HG02973 (cell line): ENCODE measurements at regions not wholly inside any gene's neighbourhood (a gene's known extent, or its start where the extent isn't known, plus 50 kb on each side); places are given as distances from the start of the nearest gene placed in this dataset.
"Not testable (repeated sequence)": the region's sequence is repeated elsewhere in the genome, so short reads cannot be mapped to it uniquely, and the experiment has no call there.

Experiments used
- ATAC-seq: cut with Tn5 transposase; IDR thresholded peaks from one replicate; pipeline ENCODE4 v1.9.1; 2021; ENCODE audit warnings: moderate library complexity; ENCODE audit not compliant: unreplicated experiment

GRCh38 chr7:138252666-138253065, 176.4 kb downstream of the AKR1D1 start:
- not testable (repeated sequence) for ATAC-seq

- no peak for ATAC-seq
Observed at GRCh38 chr7:138254444-138254843, 178.2 kb downstream of the AKR1D1 start.

GRCh38 chr7:138257459-138258196, 181.4 kb downstream of the AKR1D1 start:
- no peak for ATAC-seq

GRCh38 chr7:138258197-138258559, 181.9 kb downstream of the AKR1D1 start:
- ATAC-seq: no peak

GRCh38 chr7:138259675-138260074, 183.4 kb downstream of the AKR1D1 start:
- ATAC-seq: no peak

- ATAC-seq: no peak
Observed at GRCh38 chr7:138267934-138268333, 191.7 kb downstream of the AKR1D1 start.

- ATAC-seq: no peak
Observed at GRCh38 chr7:138276891-138277290, 183.2 kb upstream of the TRIM24 start.

- no peak for ATAC-seq
Observed at GRCh38 chr7:138278601-138279000, 181.5 kb upstream of the TRIM24 start.

GRCh38 chr7:138282997-138283396, 177.1 kb upstream of the TRIM24 start:
- ATAC-seq: no peak

GRCh38 chr7:138285129-138285528, 174.9 kb upstream of the TRIM24 start:
- no peak for ATAC-seq

GRCh38 chr7:138286846-138287245, 173.2 kb upstream of the TRIM24 start:
- ATAC-seq: no peak

GRCh38 chr7:138287549-138287948, 172.5 kb upstream of the TRIM24 start:
- ATAC-seq: no peak

- ATAC-seq: no peak
Observed at GRCh38 chr7:138289082-138289481, 171.0 kb upstream of the TRIM24 start.

GRCh38 chr7:138289864-138290263, 170.2 kb upstream of the TRIM24 start:
- ATAC-seq: no peak

- ATAC-seq: no peak
Observed at GRCh38 chr7:138292951-138293350, 167.1 kb upstream of the TRIM24 start.

- ATAC-seq: peak; percentile 86
Observed at GRCh38 chr7:138295049-138295637, 164.9 kb upstream of the TRIM24 start.

- no peak for ATAC-seq
Observed at GRCh38 chr7:138297526-138297925, 162.5 kb upstream of the TRIM24 start.

GRCh38 chr7:138299066-138299465, 161.0 kb upstream of the TRIM24 start:
- ATAC-seq: no peak

GRCh38 chr7:138303230-138304070, 156.6 kb upstream of the TRIM24 start:
- no peak for ATAC-seq

- ATAC-seq: no peak
Observed at GRCh38 chr7:138304071-138304320, 156.1 kb upstream of the TRIM24 start.

GRCh38 chr7:138307633-138308032, 152.4 kb upstream of the TRIM24 start:
- no peak for ATAC-seq

- no peak for ATAC-seq
Observed at GRCh38 chr7:138308136-138308535, 151.9 kb upstream of the TRIM24 start.
